Stimulated activated CD4-positive, alpha-beta T cell treated with anti-CD3 and anti-CD28 coated beads, TNF-alpha, amount 100 ng/mL, for 4 hours (primary cell): ENCODE measurements at regions not wholly inside any gene's neighbourhood (a gene's known extent, or its start where the extent isn't known, plus 50 kb on each side); places are given as distances from the start of the nearest gene placed in this dataset.
"Not testable (repeated sequence)": the region's sequence is repeated elsewhere in the genome, so short reads cannot be mapped to it uniquely, and the experiment has no call there.

ENCODE experiments used
- DNase-seq, 3 experiments: peaks; one replicate each; pipeline ENCODE4 v3.0.0-alpha.2; 2020; ENCODE audit warnings: low read depth in 3 of 3

DNA sequence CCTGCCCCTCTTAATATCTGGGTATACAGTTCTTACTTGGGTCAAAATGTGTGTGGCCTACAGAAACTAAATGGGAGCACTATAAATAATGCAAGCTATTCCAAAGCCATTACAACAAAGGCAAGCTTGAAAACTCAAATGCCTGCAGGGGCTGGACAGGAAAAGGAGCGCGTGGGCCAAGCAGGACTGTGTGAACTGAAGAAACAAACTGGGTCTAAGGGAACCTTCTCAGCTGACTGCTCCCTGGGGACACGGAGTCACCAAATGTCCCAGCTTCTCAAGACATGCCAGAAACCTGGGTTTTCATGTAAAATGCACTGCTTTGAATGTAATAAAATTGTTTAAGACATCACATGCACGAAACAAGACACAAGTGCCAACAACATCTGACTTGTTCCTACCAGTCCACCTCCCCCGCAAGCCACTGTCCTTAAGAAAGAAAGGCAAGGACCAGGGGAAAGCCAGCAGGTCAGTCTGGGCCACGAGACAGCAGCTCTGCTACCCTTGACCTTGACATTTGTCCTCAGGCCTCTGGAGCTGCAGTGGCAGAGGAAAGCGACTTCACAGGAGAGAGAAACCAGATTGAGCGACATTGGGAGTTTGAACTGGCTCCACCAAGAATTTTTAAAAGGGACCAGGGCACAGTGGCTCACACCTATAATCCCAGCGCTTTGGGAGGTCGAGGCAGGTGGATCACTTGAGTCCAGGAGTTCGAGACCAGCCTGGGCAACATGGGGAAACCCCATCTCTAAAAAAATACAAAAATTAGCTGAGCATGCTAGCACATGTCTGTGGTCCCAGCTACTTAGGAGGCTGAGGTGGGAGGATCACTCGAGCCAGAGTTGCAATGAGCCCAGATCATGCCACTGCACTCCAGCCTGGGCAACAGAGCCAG, 89.7 kb upstream of the SH3BP4 start:
- DNase-seq, result no peak

DNA sequence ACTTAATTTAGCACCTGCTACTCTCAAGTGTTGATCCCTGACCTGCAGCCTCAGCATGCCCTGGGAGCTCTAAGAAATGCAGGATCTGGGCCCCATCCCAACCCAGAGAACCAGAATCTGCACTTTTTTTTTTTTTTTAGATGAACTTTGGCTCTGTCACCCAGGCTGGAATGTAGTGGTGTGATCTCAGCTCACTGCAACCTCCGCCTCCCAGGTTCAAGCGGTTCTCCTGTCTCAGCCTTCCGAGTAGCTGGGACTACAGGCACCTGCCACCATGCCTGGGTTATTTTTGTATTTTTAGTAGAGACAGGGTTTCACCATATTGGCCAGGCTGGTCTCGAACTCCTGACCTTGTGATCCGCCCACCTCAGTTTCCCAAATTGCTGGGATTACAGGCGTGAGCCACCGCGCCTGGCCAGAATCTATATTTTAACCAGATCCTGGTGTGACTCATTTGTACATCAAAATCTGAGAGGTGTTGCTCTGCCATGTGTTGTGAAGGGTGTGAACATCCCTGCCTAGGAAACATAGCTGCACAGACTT, 92.4 kb upstream of the SH3BP4 start:
- not testable (repeated sequence) for DNase-seq

GRCh38 chr2:234858790-234859329, 93.0 kb upstream of the SH3BP4 start:
- DNase-seq, result no peak

- DNase-seq, result no peak
These were observed 93.7 kb upstream of the SH3BP4 start for GRCh38 chr2:234858145-234858544.

GRCh38 chr2:234853729-234854128, 98.1 kb upstream of the SH3BP4 start:
- no peak for DNase-seq

DNA sequence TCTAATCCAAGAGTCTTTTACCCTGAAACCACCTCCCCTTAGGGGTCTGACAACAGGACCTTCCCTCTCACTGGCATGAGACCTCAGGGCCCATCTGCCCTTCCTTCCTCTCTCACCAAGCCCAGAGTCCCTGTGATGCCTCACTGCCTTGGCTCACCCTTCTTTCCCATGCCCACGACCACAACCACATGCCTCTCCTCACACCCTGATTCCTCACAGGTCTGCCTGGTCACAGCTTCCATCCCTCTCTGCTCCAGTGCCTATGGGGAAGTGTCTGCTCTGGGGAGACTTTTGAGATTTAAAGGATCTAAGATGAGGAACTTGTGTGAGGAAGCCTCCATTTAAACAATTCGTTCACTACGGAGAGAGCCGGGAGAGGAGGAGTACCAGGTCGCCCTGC, 98.9 kb upstream of the SH3BP4 start:
- no peak for DNase-seq

DNA sequence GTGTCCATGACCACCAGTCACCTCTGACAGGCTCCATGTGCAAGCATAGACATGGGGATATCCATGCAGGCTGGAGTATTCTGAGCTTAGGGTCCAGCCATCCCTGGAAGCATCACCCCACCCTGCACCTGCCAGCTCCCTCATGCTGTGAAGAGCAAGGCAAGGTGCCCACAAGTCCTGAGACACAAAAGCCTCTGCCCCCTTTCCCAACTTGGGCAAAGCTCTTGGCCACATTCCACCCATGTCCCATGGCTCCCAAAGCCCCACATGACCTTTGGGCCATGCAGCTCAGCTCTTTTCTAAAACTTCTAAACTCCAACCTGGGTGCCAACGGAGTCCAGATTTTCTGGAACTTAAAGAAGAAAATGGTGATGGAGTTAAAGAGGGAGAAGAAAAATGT, 99.8 kb upstream of the SH3BP4 start:
- no peak for DNase-seq

DNA sequence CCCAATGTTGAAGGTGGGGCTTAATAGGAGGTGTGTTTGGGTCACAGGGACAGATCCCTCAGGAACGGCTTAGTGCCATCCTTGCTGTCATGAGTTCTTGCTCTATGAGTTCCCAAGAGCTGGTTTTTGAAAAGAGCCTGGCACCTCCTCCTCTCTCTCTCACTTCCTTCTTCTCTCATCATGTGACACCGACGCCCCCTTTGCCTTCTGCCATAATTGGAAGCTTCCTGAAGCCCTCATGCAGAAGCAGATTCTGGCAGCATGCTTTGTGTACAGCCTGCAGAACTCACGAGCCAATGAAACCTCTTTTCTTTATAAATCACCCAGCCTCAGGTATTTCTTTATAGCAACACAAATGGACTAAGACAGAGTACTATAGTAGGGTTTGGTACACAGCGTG, 100.4 kb upstream of the SH3BP4 start:
- DNase-seq, result no peak

DNA sequence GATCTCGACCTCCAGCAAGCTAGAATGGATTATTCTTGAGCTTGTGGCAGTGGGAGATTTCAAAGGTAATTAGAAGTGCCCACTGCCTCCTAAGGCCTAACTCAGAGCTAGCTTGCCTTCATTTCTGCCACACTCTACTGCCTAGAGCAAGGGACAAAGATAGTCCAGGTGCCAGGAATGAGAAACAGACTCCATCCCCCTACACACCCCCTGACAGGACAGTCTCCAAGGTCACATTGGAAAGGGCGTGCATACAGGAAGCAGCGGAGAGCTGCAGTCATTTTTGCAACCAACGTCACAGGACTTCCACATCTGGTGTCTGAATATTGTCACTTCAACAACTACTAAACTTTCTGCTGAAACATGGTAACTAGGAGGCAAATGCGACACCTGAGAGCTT, 101.0 kb upstream of the SH3BP4 start:
- DNase-seq, result no peak

- DNase-seq, result no peak
These were observed 102.1 kb upstream of the SH3BP4 start for GRCh38 chr2:234849678-234850077.

GRCh38 chr2:234848578-234848977, 103.2 kb upstream of the SH3BP4 start:
- no peak for DNase-seq

- DNase-seq, result no peak
These were observed 104.2 kb upstream of the SH3BP4 start for GRCh38 chr2:234847639-234848038.

DNA sequence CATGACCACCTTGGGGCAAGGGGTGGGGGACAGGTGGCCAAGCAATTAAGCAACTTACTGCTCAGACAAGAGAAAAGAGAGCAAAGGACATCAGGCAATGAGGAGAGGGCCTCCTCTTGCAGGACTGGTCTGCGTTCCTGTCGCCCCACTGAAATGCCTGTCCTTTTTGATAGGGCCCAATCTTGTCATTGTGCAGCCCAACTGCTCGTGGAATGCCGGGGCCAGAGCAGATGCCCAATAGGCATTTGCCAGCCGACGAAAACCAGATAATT, 104.5 kb upstream of the SH3BP4 start:
- DNase-seq, result no peak

- no peak for DNase-seq
These were observed 105.0 kb upstream of the SH3BP4 start for GRCh38 chr2:234846599-234847363.

DNA sequence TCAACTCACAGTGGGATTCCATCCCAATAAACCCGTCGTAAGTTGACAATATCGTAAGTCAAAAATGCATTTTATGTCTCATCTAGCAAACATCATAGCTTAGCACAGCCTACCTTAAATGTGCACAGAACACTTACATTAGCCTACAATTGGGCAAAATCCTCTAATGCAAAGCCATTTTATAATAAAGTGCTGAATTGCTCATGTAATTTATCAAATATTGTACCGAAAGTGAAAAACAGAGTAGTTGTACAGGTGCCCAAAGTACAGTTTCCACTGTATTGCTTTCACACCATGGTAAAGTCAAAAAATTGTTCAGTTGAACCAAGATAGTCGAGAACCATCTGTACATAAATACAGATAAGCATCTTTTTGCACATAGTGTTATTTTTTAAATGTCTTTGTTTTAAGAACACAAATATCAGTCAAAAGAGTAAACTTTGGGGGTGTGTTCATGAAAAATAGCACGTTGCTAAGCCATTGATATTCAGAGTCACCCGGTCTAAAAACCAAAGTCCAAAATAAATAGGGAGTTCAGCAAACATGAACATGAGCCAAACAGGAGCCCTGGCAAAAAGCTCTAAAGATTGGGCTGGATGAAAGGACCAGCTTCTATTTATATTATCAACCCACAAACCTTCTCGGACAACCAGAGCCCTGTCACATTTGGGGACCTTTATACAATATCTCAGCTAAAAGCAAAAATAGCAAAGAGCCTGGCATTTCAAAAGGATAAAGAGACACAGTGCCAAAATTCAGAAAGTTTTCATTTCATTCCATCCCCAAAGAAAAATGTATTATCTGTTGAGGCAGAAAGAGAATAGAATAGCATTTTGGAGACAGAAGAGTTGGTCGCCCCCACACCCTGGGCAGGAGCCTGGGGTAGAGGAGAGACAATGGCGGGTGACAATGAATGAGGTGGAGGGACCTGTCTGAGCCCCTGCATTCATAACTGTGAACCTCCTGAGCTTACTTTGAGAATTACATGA, 105.9 kb upstream of the SH3BP4 start:
- no peak for DNase-seq

GRCh38 chr2:234843411-234843810, 108.4 kb upstream of the SH3BP4 start:
- DNase-seq, result no peak

GRCh38 chr2:234842753-234843152, 109.1 kb upstream of the SH3BP4 start:
- no peak for DNase-seq

- no peak for DNase-seq
These were observed 110.3 kb upstream of the SH3BP4 start for GRCh38 chr2:234841321-234842015.

DNA sequence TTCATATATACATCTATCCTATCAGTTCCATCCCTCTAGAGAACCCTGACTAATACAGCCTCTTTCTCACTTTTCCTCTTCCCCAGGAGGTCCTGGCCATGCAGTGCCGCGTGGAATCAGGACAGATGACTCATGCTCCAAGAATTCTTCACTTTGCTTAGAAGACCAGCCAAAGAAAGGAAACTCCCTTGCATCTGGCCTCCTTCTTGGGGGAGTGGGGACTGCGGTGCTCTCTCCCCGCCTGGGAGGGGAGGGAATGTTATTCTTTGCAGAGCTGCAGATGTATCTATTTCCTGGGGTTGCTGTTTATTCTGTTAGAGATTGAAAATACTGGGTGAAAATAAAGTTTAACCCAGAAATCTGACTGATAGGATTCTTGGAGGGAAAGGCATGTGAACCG, 111.5 kb upstream of the SH3BP4 start:
- no peak for DNase-seq

- DNase-seq, result no peak
These were observed 112.5 kb upstream of the SH3BP4 start for GRCh38 chr2:234839285-234839684.

DNA sequence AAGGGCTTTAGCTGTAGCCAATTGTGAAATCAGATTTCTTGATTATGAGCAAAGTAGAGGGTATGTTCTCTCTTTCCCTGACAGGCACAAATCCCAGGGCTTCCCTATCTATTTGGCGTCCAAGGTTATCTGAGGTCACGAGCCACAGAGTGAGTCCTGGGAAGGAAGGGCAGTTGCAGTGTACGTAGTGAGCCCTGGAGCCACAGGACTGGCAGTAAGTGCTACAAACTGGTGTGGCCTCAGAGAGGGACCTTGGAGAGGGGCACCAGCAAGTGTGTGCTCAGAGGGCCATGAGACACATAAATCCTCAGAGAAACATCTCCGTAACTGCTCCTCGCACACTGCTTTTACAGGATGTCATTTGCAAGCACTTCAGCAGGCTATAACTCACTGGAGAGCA, 115.5 kb upstream of the SH3BP4 start:
- DNase-seq, result no peak
